OCI-LY7 (cell line): ENCODE measurements at regions not wholly inside any gene's neighbourhood (a gene's known extent, or its start where the extent isn't known, plus 50 kb on each side); places are given as distances from the start of the nearest gene placed in this dataset.

ENCODE experiments used
- CTCF ChIP-seq: fragments of 200-600 bp; sonication (generic); conservative IDR thresholded peaks from 2 replicates; pipeline ENCODE4 v1.5.1; 2014; ENCODE audit warnings: mild to moderate bottlenecking, antibody characterized with exemption, low read length, moderate library complexity, mixed read lengths
- EZH2phosphoT487 ChIP-seq: fragments of 200-600 bp; sonication (generic); IDR thresholded peaks from 2 replicates; pipeline ENCODE4 v1.6.1; 2018; ENCODE audit warnings: low read depth, borderline replicate concordance, mild to moderate bottlenecking, mixed run types, antibody characterized with exemption, low read length, moderate library complexity, mixed read lengths

- no peak for TF ChIP-seq CTCF
- TF ChIP-seq EZH2phosphoT487 = no peak
These were observed 500.1 kb downstream of the GABRG2 start for GRCh38 chr5:162567644-162568043.
